LoVo (cell line): ENCODE measurements at regions not wholly inside any gene's neighbourhood (a gene's known extent, or its start where the extent isn't known, plus 50 kb on each side); places are given as distances from the start of the nearest gene placed in this dataset.

ENCODE experiments used
- DNase-seq: peaks from one replicate; pipeline ENCODE4 v3.0.0-alpha.2; 2016; ENCODE audit warnings: low spot score

DNA sequence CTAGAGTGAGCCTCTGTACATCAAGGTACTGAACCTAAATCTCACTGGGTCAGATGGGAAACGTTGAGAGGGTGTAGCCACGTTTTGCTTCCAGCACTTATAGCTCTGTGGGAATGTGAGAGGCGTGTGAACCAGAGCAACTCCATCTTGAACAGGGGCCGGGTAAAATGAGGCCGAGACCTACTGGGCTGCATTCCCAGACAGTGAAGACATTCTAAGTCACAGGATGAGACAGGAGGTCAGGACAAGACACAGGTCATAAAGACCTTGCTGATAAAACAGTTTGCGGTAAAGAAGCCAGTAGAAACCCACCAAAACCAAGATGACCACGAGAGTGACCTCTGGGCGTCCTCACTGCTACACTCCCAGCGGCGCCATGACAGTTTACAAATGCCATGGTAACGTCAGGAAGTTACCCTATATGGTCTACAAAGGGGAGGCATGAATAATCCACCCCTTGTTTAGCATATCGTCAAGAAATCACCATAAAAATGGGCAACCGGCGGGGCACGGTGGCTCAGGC is 63.4 kb upstream of the NCOR2 start:
- DNase-seq = no peak

DNA sequence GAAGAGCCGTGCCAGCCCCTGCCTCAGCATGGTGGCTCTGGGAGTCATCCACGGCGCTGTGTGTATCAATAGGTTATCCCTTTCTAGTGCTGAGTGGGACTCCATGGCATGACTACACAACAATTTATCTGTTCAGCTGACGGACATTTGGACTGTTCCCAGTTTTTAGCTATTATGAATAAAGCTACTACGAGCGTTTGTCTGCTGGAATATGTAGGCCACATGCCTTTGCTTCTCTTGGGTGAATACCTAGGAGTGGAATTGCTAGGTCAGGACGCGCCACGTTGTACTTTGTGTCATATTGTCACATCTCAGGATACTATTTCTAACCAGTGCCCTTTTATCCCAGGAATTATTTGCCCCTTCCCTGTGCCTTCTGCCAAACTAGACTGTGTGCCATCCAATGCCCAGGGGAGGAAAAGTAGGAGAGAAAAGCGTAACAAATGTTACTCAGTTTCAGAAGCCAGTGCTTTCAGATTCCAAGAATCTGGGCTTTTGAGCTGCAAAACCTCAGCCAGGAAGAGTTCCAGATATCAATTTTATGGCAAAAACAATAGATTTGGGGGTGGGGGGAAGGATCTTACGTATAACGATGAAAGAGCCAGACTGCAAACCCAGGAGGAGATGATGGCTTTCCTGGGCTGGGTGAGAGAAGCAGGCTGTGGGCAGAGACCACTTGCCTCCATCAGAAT is 62.5 kb upstream of the NCOR2 start:
- DNase-seq = no peak

DNA sequence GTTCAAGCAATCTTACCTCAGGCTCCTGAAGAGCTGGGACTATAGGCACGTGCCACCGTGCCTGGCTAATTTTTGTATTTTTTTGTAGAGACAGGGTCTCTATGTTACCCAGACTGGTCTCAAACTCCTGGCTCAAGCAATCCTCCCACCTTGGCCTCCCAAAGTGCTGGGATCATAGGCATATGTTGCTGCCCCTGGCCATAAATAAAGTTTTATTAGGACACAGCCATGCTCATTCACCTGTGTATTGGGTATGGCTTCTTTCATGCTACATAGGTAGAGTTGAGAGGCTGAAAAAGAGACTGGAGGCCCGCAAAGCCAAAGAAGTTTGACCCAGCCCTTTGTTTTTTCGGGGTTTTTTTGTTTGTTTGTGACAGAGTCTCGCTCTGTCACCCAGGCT is 61.7 kb upstream of the NCOR2 start:
- no peak for DNase-seq

DNA sequence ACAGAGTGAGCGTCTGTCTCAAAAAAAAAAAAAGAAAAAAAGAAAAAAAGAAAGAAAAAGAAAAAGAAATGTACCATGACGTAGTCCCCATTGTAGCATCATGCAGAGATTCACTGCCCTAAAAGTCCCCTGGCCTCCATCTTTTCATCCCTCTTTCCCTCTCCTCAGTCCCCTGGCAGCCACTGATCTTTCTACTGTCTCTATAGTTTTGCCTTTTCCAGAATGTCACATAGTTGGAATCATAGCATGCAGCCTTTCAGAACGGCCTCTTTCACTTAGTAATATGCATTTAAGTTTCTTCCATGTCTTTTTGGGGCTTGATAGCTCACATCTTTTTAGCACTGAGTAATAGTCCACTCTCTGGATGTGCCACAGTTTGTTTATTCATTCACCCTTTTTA is 60.5 kb upstream of the NCOR2 start:
- no peak for DNase-seq

DNA sequence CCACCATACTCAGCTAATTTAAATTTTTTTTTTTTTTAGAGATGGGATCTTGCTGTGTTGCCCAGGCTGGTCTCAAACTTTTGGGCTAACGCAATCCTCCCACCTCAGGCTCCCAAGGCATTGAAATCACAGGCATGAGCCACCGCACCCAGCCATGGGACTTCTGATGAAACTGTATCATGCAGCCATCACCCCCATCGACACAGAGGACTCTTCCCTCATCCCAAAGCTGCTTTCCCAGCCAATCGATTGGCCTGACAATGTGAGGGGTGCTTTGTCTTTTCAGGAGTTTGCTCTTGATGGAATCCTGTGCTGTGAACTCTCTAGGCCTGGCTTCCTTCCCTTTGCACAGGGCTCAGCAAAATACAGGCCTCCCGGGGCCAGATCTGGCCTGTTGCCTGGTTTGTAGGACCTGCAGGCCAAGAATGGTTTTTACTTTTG is 59.6 kb upstream of the NCOR2 start:
- no peak for DNase-seq

DNA sequence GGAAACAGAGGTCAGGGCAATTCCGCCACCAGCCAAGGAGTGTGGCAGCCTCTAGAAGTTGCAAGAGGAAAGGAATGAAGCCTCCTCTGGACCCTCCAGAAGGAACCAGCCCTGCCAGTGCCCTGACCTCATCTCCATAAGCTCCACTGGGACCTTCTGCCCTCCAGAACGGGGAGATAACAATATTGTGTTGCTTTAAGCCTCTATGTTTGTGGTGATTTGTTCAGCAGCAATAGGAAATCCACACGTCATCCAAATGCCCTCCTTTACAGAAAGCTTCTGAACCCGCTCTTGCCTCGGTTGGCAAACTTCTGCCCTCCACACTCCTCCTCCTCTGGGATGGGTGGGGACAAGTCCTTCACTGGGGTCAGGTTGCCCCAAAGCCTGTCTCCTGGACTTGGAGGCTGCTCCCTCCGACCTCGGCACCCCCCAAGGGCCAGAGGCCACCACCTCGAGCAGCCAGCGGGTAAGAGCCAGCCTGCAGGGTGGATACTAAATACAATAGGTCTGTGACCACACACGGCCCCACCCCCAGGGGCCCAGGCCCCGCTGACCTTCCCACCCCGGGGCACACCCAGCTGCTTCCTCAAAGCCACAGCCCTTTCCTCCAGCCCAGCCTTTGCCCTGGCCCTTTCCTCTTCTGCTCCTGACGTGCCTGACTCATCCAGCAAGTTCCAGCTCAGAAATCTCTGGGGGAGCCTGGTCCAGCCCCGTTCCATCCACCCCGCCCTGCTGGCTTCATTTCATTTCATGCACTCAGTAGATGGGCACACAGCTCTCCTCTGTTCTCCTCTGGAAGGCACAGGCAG is 58.7 kb upstream of the NCOR2 start:
- peak; percentile 96 for DNase-seq

DNA sequence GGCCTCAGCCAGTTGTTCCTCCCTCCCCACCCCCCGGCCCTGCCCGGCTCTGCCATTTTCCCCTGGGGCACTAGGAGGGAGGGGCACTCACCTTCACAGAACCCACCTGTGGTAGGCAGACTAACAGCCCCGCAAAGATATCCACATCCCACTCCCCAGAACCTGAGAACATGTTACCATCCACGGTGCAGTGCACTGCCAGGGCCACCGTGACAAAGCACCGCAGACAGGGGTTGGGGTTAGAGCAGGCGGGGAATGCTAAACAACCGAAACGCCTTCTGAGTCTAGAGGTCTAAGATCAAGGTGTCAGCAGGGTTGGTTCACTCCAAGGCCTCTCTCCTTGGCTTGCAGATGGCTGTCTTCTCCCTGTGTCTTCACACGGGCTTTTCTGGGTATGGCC is 57.4 kb upstream of the NCOR2 start:
- no peak for DNase-seq

DNA sequence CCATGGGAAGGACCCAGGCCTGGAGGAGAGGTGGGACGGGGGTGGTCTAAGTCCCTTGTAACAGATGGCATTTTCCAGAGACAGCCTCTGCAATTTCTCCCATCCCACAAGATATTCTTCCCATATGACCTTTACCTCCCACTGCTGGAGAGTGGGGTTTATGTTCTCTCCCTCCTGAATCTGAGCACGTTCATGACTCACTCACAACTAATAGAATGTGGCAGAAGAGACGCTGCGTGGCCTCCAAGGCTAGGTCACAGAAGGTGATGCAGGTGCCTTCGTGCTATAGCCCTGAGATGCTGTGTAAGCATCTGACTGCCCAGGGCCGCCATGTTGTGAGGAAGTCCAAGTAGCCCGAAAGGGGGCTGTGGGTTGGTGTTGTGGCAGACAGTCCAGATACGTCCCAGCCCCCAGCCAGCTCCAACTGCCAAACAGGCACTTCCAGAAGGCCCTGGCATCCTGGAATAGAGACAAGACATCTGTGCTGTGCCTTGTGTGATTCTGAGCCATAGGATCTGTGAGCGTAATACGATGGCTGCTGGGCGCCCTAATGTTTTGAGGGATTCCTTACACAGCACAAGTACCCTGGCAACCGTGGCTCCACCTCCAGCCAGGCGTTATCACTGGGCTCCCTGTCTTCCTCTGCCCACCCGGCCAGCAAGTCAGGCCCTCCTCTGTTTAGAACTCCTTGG is 56.1 kb upstream of the NCOR2 start:
- DNase-seq = no peak

DNA sequence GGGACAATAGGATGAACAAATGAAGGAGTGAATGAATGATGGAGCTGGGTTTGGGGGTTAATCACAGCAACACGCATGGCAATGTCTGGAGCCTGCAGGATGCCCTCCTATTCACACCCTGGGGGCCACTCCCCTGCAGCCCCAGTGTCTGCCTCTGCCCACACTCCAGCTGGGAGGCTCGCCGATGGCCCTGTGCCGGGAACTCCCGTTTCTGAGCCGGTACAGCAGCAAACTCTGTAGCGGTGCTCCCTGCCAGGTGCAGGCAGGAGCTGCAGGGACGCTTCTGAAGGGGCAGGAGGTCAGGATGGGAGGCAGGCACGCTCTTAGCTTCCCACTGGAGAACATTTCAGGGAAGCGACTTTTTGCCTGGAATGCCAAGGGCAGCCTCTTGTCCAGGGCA is 55.4 kb upstream of the NCOR2 start:
- DNase-seq = no peak

DNA sequence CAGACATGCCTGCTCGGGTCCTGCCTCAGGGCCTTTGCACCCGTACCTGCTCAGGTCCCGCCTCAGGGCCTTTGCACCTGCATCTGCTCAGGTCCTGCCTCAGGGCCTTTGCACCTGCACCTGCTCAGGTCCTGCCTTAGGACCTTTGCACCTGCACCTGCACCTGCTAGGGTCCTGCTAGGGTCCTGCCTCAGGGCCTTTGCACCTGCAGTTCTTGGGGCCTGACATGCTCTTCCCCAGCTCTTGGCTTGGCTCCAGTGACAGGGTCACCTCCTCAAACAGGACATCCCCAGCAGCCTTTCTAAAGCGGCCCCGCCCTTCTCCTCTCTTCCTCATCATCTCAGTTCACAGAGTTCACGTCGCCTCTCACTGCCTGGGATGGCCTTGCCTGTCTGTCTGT is 54.9 kb upstream of the NCOR2 start:
- DNase-seq = no peak

DNA sequence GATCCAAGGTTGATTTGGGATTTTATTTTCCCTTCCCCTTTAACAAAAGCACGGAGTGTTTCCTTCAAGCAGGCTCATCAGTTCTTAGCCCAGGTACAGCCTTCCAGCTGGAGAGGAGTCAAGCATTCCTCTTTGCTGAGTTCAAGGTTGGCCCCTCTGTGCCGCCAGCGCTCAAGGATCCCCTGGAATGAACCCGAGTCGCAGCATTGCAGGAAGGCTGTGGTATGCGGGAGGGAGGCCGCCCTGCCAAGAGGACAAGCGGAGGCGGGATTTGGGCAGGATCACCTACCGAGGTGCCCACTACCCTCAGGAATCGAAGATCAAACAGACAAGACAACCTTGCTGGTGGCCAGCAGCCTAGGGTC is 53.9 kb upstream of the NCOR2 start:
- DNase-seq = no peak

DNA sequence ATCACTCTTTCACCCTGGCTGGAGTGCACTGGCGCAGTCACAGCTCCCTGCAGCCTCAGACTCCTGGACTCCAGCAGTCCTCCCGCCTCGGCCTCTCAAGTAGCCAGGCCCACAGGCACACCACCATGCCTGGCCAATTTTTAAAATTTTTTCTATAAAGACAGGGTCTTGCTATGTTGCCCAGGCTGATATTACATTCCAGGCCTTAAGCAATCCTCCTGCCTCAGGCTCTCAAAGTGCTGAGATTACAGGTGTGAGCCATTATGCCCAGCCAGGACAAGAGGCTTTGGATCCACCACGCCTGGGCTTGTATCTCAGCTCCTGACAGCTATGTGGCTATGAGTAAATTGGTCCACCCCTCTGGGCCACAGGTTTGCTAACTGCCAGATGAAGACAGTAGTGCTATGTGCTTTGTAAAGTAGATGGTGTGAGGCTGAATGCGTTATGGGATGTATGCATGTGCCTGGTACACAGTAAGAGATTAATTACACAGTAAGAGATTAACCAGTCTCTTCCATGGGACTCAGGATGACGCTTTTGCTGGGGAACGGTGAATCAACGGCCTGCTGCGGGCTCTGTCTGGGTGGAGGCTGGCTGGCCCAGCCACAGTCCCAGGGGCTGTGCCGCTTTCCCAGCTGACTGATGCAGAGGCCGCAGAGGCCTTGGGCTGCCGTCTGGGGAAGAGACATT is 53.3 kb upstream of the NCOR2 start:
- DNase-seq = no peak

DNA sequence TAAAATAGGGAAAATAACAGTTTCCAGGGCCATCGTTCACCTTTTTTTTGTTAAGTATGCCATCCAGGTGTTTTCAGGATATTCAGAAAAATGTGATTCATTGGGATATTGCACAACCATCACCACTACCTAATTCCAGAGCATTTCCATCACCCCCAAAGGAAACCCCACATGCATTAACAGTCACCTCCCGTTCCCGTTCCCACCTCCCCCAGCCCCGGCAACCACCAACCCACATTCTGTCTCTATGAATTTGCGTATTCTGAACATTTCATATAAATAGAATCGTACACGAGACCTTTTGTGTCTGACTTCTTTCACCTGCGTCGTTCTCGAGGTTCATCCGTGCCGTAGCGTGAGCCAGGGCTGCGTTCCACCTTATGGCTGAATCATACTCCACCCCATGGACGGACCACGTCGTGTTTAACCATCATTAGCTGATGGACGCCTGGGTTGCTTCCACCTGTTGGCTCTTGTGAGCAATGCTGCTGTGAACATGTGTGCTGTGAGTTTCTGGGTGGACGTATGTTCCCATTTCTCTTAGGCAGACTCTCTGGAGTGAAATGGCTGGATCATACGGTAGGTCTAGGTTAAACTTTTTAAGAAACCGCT is 51.0 kb upstream of the NCOR2 start:
- no peak for DNase-seq

DNA sequence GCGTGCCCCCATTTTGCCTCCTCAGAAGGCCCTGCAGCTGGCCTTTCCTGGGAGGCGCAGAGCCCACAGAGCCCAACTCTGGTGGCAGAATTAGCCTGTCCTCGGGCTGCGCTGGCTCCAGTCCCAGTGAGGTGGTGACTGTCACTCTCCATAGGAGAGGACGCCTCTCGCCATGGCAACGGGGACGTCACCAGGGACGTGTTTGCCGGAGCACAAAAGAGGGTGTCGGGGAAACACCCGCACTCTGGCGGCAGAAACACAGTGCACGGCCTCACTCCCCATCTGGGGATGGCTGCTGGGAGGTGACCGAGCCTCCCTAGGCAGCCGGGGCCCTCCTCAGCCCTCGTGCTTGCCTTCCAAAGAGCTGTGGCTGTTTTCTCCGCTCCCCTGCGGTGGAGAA is 50.2 kb upstream of the NCOR2 start:
- DNase-seq = no peak
